OCI-LY7 (cell line): ENCODE measurements at regions not wholly inside any gene's neighbourhood (a gene's known extent, or its start where the extent isn't known, plus 50 kb on each side); places are given as distances from the start of the nearest gene placed in this dataset.
"Not testable (repeated sequence)": the region's sequence is repeated elsewhere in the genome, so short reads cannot be mapped to it uniquely, and the experiment has no call there.

Source experiments
- BruUV-seq: library from RNA; stranded (reverse); fragments of 400-500 nt; replicated peaks from 2 replicates; lab custom pipeline; 2021; lab: Mats Ljungman, UMichigan
- CTCF ChIA-PET: fragments of 300-600 bp; sonication (Branson Sonifier 250); formaldehyde crosslinking; loops from one replicate; lab custom pipeline; 2022; ENCODE audit warnings: antibody characterized with exemption; ENCODE audit not compliant: unreplicated experiment; lab: Charles Lee
- POLR2A ChIA-PET: fragments of 300-600 bp; sonication (Branson Sonifier 250); formaldehyde crosslinking; loops from one replicate; lab custom pipeline; 2022; ENCODE audit warnings: antibody characterized with exemption; lab: Charles Lee
- DNase-seq: peaks from one replicate; pipeline ENCODE4 v3.0.0-alpha.2; 2015; ENCODE audit warnings: low spot score
- H2AFZ ChIP-seq: fragments of 200-600 bp; sonication (generic), shearing (Covaris generic); 2 replicates; pipeline ENCODE4 v1.6.1; 2014; ENCODE audit warnings: mild to moderate bottlenecking, antibody characterized with exemption, low read length, moderate library complexity
- H3K27ac ChIP-seq: fragments of 200-600 bp; sonication (generic); 2 replicates; pipeline ENCODE4 v1.5.1; 2014; ENCODE audit warnings: mixed run types, low read depth, mild to moderate bottlenecking, moderate library complexity, low read length, inconsistent platforms; ENCODE audit not compliant: poor library complexity, severe bottlenecking
- H3K36me3 ChIP-seq: fragments of 200-600 bp; sonication (generic); 2 replicates; pipeline ENCODE4 v1.6.1; 2014; ENCODE audit warnings: mild to moderate bottlenecking, antibody characterized with exemption, low read length, moderate library complexity, mixed read lengths; ENCODE audit not compliant: insufficient read depth
- H3K4me1 ChIP-seq: fragments of 200-600 bp; sonication (generic); 2 replicates; pipeline ENCODE4 v1.5.1; 2014; ENCODE audit warnings: mild to moderate bottlenecking, low read length; ENCODE audit not compliant: insufficient read depth, poor library complexity, severe bottlenecking
- H3K4me2 ChIP-seq: fragments of 200-600 bp; sonication (generic); 2 replicates; pipeline ENCODE4 v1.6.1; 2014; ENCODE audit warnings: mild to moderate bottlenecking, low read length
- H3K4me3 ChIP-seq: fragments of 200-600 bp; sonication (generic); 2 replicates; pipeline ENCODE4 v1.5.1; 2014; ENCODE audit warnings: mild to moderate bottlenecking, low read depth, low read length; ENCODE audit not compliant: poor library complexity, severe bottlenecking
- H3K79me2 ChIP-seq: fragments of 200-600 bp; sonication (generic); 2 replicates; pipeline ENCODE4 v1.6.1; 2016; ENCODE audit warnings: low read depth, mild to moderate bottlenecking, low read length, moderate library complexity, mixed read lengths; ENCODE audit not compliant: insufficient read depth
- H3K9me2 ChIP-seq: fragments of 200-600 bp; sonication (generic); 2 replicates; pipeline ENCODE4 v1.6.1; 2016; ENCODE audit warnings: mild to moderate bottlenecking, low read length, mixed read lengths; ENCODE audit not compliant: insufficient read depth
- H3K9me3 ChIP-seq: fragments of 200-600 bp; sonication (generic); 2 replicates; pipeline ENCODE4 v1.6.1; 2014; ENCODE audit warnings: mild to moderate bottlenecking, mixed run types, low read length, mixed read lengths
- H4K20me1 ChIP-seq: fragments of 200-600 bp; sonication (generic); 2 replicates; pipeline ENCODE4 v1.6.1; 2014; ENCODE audit warnings: mild to moderate bottlenecking, antibody characterized with exemption, low read length, moderate library complexity, mixed read lengths; ENCODE audit not compliant: insufficient read depth
- CTCF ChIP-seq: fragments of 200-600 bp; sonication (generic); conservative IDR thresholded peaks from 2 replicates; pipeline ENCODE4 v1.5.1; 2014; ENCODE audit warnings: mild to moderate bottlenecking, antibody characterized with exemption, low read length, moderate library complexity, mixed read lengths
- EZH2phosphoT487 ChIP-seq: fragments of 200-600 bp; sonication (generic); IDR thresholded peaks from 2 replicates; pipeline ENCODE4 v1.6.1; 2018; ENCODE audit warnings: low read depth, borderline replicate concordance, mild to moderate bottlenecking, mixed run types, antibody characterized with exemption, low read length, moderate library complexity, mixed read lengths
- intact Hi-C: fragments of 100-400 bp; cut with micrococcal nuclease; formaldehyde crosslinking; loops from one replicate; pipeline ENCODE4 v1.10.0; 2022; ENCODE audit not compliant: unreplicated experiment

DNA sequence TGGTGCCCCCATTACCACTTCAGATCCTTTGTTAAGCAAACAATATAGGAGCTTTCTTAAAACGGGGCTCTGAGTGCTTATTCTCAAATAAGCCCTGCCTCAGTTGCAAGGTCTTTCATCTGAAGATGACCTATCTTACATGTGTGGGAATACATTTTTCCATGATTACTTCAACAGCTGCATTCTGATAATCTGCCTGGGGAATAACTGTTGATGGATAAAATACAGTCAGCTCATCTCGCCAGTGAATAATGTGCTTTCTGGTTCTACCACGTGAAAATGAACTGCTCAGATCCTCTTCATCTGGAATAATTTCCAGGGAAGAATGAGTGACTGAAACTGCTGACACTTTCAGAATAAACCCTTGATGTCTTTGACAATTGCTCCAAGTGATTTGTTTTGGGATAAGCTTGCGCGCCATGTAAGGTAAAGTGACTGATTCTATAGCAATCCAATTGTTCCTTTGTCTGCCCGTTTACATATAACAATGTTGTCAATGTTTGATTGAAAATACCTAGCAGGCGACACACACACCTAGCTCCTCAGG, 161.3 kb downstream of the RTL9 start:
- Histone ChIP-seq H4K20me1 (no peaks in the 10 kb centered on the region), H3K79me2 (no peaks in the 10 kb centered on the region), H3K9me2 (no peaks in the 10 kb centered on the region), H3K36me3 (no peaks in the 10 kb centered on the region), H3K4me2 (no peak overlapping the region), H3K4me3 (no peak overlapping the region), H2AFZ (no peak overlapping the region), H3K4me1 (no peaks in the 10 kb centered on the region), H3K9me3 (no peaks in the 10 kb centered on the region), H3K27ac (no peak overlapping the region)
- CTCF ChIA-PET: no interaction called here
- no TSS peak for BruUV-seq
- intact Hi-C loops: no loop called here
- TF ChIP-seq CTCF: no peak
- no peak for TF ChIP-seq EZH2phosphoT487
- DNase-seq: no peak
- POLR2A ChIA-PET: no interaction called here

DNA sequence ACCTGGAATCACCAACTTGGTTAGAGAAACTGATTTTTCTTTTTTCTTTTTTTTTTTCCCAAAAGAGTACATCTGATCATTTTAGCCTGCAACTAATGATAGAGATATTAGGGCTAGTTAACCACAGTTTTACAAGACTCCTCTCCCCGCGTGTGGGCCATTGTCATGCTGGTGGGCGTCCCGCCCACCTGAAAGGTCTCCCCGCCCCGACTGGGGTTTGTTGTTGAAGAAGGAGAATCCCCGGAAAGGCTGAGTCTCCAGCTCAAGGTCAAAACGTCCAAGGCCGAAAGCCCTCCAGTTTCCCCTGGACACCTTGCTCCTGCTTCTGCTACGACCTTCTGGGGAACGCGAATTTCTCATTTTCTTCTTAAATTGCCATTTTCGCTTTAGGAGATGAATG, 162.0 kb downstream of the RTL9 start:
- H3K4me1 ChIP-seq, H3K4me2 ChIP-seq, POLR2A ChIA-PET, H3K4me3 ChIP-seq, H2AFZ ChIP-seq, H3K9me3 ChIP-seq, intact Hi-C loops, DNase-seq, BruUV-seq, H4K20me1 ChIP-seq, H3K79me2 ChIP-seq, H3K36me3 ChIP-seq, H3K27ac ChIP-seq, H3K9me2 ChIP-seq, CTCF ChIA-PET: not testable (repeated sequence)

- DNase-seq: no peak
- Histone ChIP-seq H3K4me2 (no peak overlapping the region), H4K20me1 (no peaks in the 10 kb centered on the region), H3K4me3 (no peak overlapping the region), H2AFZ (no peak overlapping the region), H3K36me3 (no peaks in the 10 kb centered on the region), H3K27ac (no peak overlapping the region), H3K79me2 (no peaks in the 10 kb centered on the region), H3K4me1 (no peaks in the 10 kb centered on the region), H3K9me3 (no peaks in the 10 kb centered on the region), H3K9me2 (no peaks in the 10 kb centered on the region)
- TF ChIP-seq CTCF (no peak), EZH2phosphoT487 (no peak)
- ChIA-PET CTCF (no interaction called here), POLR2A (no interaction called here)
- intact Hi-C loops: no loop called here
- BruUV-seq: no TSS peak
Observed at GRCh38 chrX:110531873-110532580, 173.4 kb downstream of the RTL9 start.
